ENCODE measurements at regions not wholly inside any gene's neighbourhood (a gene's known extent, or its start where the extent isn't known, plus 50 kb on each side); places are given as distances from the start of the nearest gene placed in this dataset.

DNA sequence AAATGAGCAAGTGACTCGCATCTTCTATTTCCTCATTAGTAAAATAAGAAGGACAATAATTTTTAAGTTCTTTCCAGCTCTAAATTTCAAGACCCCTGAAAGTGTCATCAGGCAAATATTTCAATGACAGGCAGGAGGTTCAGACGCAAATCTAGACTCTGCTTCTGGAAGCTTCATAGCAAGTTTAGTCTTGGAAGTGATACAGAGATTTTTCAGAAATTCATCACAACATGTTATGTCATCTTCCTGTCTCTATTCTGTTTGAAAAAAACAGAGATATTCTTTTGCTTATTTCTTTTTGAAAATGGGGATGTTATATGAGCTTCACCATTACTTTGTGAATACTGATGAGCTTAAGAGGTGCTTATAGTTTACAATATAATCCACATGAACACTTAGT is 74.0 kb downstream of the C3orf85 start:
- no peaks in the 10 kb centered on the region for H3K27me3 ChIP-seq (ENCODE audit: control insufficient read depth, insufficient read depth, low read length)
- no peak overlapping the region for H3K4me3 Mint-ChIP-seq
- H3K27ac Mint-ChIP-seq, result no peak overlapping the region
- H3K27me3 Mint-ChIP-seq, result no peaks in the 10 kb centered on the region
- no peaks in the 10 kb centered on the region for H3K4me1 Mint-ChIP-seq
- no peaks in the 10 kb centered on the region for H3K4me1 ChIP-seq (ENCODE audit: control insufficient read depth, insufficient read depth, low read length, poor library complexity, severe bottlenecking)
- H3K27ac ChIP-seq (ENCODE audit: insufficient read depth, low read length, poor library complexity, severe bottlenecking), result no peak overlapping the region
- no peaks in the 10 kb centered on the region for H3K9me3 ChIP-seq (ENCODE audit: control insufficient read depth in 2 of 2, low read length in 2 of 2)
- no peak overlapping the region for H3K4me3 ChIP-seq (ENCODE audit: low read depth, low read length)
- ATAC-seq (ENCODE audit: low read depth in 2 of 2) (no peak), DNase-seq (no peak)
- H3K9me3 Mint-ChIP-seq, result peaks cover 0 to 1% (median 0%) of the 10 kb centered on the region in 7 donors
- H3K36me3 Mint-ChIP-seq, result no peaks in the 10 kb centered on the region
- H3K36me3 ChIP-seq (ENCODE audit: control insufficient read depth, insufficient read depth, low read length), result no peaks in the 10 kb centered on the region

DNA sequence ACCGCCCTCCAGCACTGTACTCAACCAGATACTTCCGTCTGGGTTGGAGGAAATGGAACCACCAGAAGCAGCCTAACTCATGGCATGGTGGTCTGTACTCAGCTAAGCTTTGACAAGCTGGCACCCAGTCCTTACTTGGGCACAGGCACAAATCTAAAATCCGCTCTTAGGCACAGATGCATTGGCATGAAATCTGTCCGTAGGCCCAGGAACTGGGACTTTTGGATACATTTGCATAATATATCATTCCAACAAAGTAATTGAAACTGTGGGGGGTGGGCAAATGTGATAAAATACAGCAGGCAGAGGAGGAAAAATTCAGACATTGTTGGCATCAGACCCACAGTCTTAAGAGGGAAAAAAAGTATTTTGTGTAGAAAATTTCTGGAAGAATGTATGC is 75.4 kb downstream of the C3orf85 start:
- DNase-seq (no peak), ATAC-seq (ENCODE audit: low read depth in 2 of 2) (no peak)
- Mint-ChIP-seq H3K9me3 (peaks cover 0 to 4% (median 0%) of the 10 kb centered on the region in 7 donors), H3K27me3 (no peaks in the 10 kb centered on the region), H3K36me3 (no peaks in the 10 kb centered on the region), H3K4me1 (no peaks in the 10 kb centered on the region), H3K27ac (no peak overlapping the region), H3K4me3 (no peak overlapping the region)
- Histone ChIP-seq H3K36me3 (ENCODE audit: control insufficient read depth, insufficient read depth, low read length) (no peaks in the 10 kb centered on the region), H3K4me1 (ENCODE audit: control insufficient read depth, insufficient read depth, low read length, poor library complexity, severe bottlenecking) (no peaks in the 10 kb centered on the region), H3K27me3 (ENCODE audit: control insufficient read depth, insufficient read depth, low read length) (no peaks in the 10 kb centered on the region), H3K27ac (ENCODE audit: insufficient read depth, low read length, poor library complexity, severe bottlenecking) (no peak overlapping the region), H3K4me3 (ENCODE audit: low read depth, low read length) (no peak overlapping the region), H3K9me3 (ENCODE audit: control insufficient read depth in 2 of 2, low read length in 2 of 2) (no peaks in the 10 kb centered on the region)

DNA sequence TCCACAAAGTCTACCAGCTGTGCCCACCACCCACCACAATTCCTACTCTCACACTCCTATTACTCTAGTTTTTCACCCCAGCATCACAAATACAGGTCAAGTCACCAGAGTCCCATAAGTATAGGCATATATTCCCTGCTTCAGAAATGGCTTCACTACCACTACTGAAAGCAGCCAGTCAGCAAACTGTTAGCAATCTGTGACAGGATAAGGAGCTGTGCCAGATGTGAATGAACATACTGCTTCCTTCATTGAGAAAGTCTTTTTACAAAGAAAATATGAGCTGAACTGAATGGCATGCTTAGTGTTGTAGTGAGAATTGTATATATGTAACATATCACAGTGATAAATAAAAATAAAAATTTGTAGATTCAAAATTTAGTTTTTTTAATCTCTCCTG is 76.8 kb downstream of the C3orf85 start:
- Mint-ChIP-seq H3K36me3 (no peaks in the 10 kb centered on the region), H3K4me1 (no peaks in the 10 kb centered on the region), H3K9me3 (peaks cover 0 to 4% (median 0%) of the 10 kb centered on the region in 7 donors), H3K27ac (no peak overlapping the region), H3K27me3 (no peaks in the 10 kb centered on the region), H3K4me3 (no peak overlapping the region)
- no peak overlapping the region for H3K4me3 ChIP-seq (ENCODE audit: low read depth, low read length)
- H3K27me3 ChIP-seq (ENCODE audit: control insufficient read depth, insufficient read depth, low read length), result no peaks in the 10 kb centered on the region
- no peaks in the 10 kb centered on the region for H3K4me1 ChIP-seq (ENCODE audit: control insufficient read depth, insufficient read depth, low read length, poor library complexity, severe bottlenecking)
- ATAC-seq (ENCODE audit: low read depth in 2 of 2) (no peak), DNase-seq (no peak)
- H3K9me3 ChIP-seq (ENCODE audit: control insufficient read depth in 2 of 2, low read length in 2 of 2), result no peaks in the 10 kb centered on the region
- no peaks in the 10 kb centered on the region for H3K36me3 ChIP-seq (ENCODE audit: control insufficient read depth, insufficient read depth, low read length)
- no peak overlapping the region for H3K27ac ChIP-seq (ENCODE audit: insufficient read depth, low read length, poor library complexity, severe bottlenecking)

DNA sequence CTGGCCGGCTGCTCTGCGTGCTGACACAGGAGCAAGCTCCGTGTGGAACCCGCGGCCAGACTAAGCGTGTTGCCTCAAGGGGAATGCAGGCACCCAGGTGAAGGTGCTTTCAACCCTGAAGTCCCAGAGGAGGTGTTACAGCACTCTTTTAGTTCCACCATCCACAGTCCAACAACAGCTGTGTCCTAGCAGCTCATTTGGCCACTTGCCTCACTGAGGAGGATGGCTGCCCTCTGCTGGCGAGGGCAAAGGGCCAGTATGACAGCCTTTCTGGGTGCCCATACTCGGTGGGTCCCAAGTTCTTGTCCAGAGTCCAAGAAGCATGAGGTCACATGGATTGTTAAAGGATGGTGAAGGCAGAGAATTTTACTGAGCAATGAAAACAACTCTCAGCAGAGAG is 87.8 kb downstream of the C3orf85 start:
- no peaks in the 10 kb centered on the region for H3K36me3 Mint-ChIP-seq
- H3K27ac Mint-ChIP-seq, result no peak overlapping the region
- no peaks in the 10 kb centered on the region for H3K27me3 Mint-ChIP-seq
- no peaks in the 10 kb centered on the region for H3K27me3 ChIP-seq (ENCODE audit: control insufficient read depth, insufficient read depth, low read length)
- no peaks in the 10 kb centered on the region for H3K4me1 ChIP-seq (ENCODE audit: control insufficient read depth, insufficient read depth, low read length, poor library complexity, severe bottlenecking)
- no peak overlapping the region for H3K4me3 ChIP-seq (ENCODE audit: low read depth, low read length)
- ATAC-seq (ENCODE audit: low read depth in 2 of 2) (no peak), DNase-seq (peak in 1 of 3 donors; percentile 1)
- no peak overlapping the region for H3K27ac ChIP-seq (ENCODE audit: insufficient read depth, low read length, poor library complexity, severe bottlenecking)
- H3K4me1 Mint-ChIP-seq, result no peaks in the 10 kb centered on the region
- peaks cover 0 to 12% (median under 1%) of the 10 kb centered on the region in 7 donors for H3K9me3 Mint-ChIP-seq
- no peak overlapping the region for H3K4me3 Mint-ChIP-seq
- no peaks in the 10 kb centered on the region for H3K9me3 ChIP-seq (ENCODE audit: control insufficient read depth in 2 of 2, low read length in 2 of 2)
- no peaks in the 10 kb centered on the region for H3K36me3 ChIP-seq (ENCODE audit: control insufficient read depth, insufficient read depth, low read length)

DNA sequence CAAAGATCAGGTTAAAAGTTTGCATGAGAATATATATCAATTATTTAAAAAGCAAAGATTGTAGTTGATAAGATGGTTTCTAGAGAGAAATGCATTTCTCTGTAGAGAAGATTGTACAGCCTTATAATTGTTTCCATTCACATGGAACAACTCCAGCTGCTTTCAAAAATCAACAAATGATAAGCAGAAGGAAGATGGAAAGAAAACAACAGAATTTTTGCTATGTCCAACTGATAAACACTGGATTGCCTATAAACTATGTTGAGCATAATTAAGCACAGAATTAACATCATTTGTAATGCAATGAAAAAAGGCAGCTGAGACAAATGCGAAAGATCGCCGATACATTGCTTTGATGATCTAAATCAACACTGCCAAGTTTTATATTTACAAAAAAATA is 89.0 kb downstream of the C3orf85 start:
- no peaks in the 10 kb centered on the region for H3K4me1 Mint-ChIP-seq
- DNase-seq, result no peak

DNA sequence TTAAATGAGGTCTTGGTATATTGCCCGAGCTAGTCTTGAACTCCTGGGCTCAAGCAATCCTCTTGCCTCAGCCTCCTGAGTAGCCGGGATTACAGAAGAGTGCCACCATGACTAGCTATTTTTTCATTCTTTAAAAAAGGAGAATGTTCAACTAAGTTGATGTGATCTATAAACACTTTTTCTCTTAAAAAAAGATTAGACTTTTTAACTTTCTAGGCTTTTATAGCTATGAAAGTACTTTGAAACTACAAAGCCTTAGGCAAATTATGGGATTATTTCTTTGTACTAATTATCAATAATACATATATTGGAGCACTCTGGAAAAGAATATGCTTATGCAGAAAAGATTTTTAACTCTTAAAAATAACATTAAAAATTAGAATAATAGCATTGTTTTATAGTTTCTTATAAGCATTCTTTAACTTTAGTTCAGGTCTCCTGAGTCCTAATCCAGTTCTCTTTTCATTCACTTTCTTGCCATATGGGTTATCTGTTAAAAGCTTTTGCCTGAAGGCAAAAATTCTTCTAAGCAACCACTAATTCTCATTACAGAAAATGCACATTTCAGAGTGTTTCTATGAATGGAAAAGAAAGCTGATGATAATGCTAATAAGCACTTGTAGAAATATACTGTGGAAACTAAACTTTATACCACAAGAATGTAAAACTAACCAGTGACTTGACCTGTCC is 87.8 kb downstream of the DPPA2 start:
- Histone ChIP-seq H3K4me3 (ENCODE audit: low read depth, low read length) (no peak overlapping the region), H3K36me3 (ENCODE audit: control insufficient read depth, insufficient read depth, low read length) (no peaks in the 10 kb centered on the region), H3K27me3 (ENCODE audit: control insufficient read depth, insufficient read depth, low read length) (no peaks in the 10 kb centered on the region), H3K4me1 (ENCODE audit: control insufficient read depth, insufficient read depth, low read length, poor library complexity, severe bottlenecking) (no peaks in the 10 kb centered on the region), H3K9me3 (ENCODE audit: control insufficient read depth in 2 of 2, low read length in 2 of 2) (no peaks in the 10 kb centered on the region), H3K27ac (ENCODE audit: insufficient read depth, low read length, poor library complexity, severe bottlenecking) (no peak overlapping the region)
- Mint-ChIP-seq H3K4me1 (no peaks in the 10 kb centered on the region), H3K4me3 (no peak overlapping the region), H3K36me3 (no peaks in the 10 kb centered on the region), H3K27me3 (no peaks in the 10 kb centered on the region), H3K27ac (no peak overlapping the region), H3K9me3 (peaks cover 0 to 7% (median 0%) of the 10 kb centered on the region in 7 donors)
- ATAC-seq (ENCODE audit: low read depth in 2 of 2) (no peak), DNase-seq (no peak)

More for the DNA sequence above, 89.0 kb downstream of the C3orf85 start:
- H3K4me3 Mint-ChIP-seq, result no peak overlapping the region
- Histone ChIP-seq H3K27me3 (ENCODE audit: control insufficient read depth, insufficient read depth, low read length) (no peaks in the 10 kb centered on the region), H3K9me3 (ENCODE audit: control insufficient read depth in 2 of 2, low read length in 2 of 2) (no peaks in the 10 kb centered on the region), H3K36me3 (ENCODE audit: control insufficient read depth, insufficient read depth, low read length) (no peaks in the 10 kb centered on the region), H3K4me1 (ENCODE audit: control insufficient read depth, insufficient read depth, low read length, poor library complexity, severe bottlenecking) (no peaks in the 10 kb centered on the region), H3K4me3 (ENCODE audit: low read depth, low read length) (no peak overlapping the region), H3K27ac (ENCODE audit: insufficient read depth, low read length, poor library complexity, severe bottlenecking) (no peak overlapping the region)
- no peaks in the 10 kb centered on the region for H3K27me3 Mint-ChIP-seq
- peaks cover 0 to 8% (median 0%) of the 10 kb centered on the region in 7 donors for H3K9me3 Mint-ChIP-seq
- ATAC-seq (ENCODE audit: low read depth in 2 of 2), result no peak
- no peaks in the 10 kb centered on the region for H3K36me3 Mint-ChIP-seq
- H3K27ac Mint-ChIP-seq, result no peak overlapping the region

DNA sequence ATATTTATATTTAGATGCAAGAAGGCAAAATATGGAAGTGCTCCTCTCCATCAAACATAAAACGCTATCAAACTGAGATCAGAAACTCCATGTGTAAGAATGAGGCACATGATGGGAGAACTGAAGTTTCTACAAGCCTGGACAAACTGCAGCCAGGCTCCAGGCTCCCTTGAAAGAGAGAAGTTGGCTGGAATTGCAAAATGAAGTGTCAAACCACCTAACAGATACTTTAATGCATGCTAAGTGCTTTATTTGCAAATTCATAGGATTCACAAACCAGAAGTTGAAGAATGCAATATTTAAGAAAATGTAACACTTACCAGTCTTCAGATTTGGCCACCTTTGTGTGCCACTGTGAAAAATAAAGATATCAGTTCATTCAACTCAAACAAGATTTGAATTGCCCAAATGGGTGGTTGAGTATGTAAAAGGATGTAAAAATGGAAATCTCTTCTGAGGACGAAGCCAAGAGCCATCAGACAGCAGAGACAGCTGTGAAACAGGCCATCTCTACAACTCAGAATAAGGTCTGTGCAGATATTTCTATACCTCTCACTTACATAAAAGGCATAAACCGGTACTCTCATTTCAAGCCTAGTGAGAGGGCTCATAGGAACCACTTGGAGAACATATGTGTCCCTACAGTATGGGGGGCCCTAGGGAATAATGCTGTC is 87.0 kb downstream of the DPPA2 start:
- no peaks in the 10 kb centered on the region for H3K9me3 ChIP-seq (ENCODE audit: control insufficient read depth in 2 of 2, low read length in 2 of 2)
- H3K27ac ChIP-seq (ENCODE audit: insufficient read depth, low read length, poor library complexity, severe bottlenecking), result no peak overlapping the region
- no peaks in the 10 kb centered on the region for H3K4me1 ChIP-seq (ENCODE audit: control insufficient read depth, insufficient read depth, low read length, poor library complexity, severe bottlenecking)
- no peak overlapping the region for H3K4me3 Mint-ChIP-seq
- no peaks in the 10 kb centered on the region for H3K27me3 Mint-ChIP-seq
- ATAC-seq (ENCODE audit: low read depth in 2 of 2), result no peak
- peaks cover 0 to 11% (median 0%) of the 10 kb centered on the region in 7 donors for H3K9me3 Mint-ChIP-seq
- H3K27me3 ChIP-seq (ENCODE audit: control insufficient read depth, insufficient read depth, low read length), result no peaks in the 10 kb centered on the region
- no peaks in the 10 kb centered on the region for H3K36me3 ChIP-seq (ENCODE audit: control insufficient read depth, insufficient read depth, low read length)
- H3K36me3 Mint-ChIP-seq, result no peaks in the 10 kb centered on the region
- no peak overlapping the region for H3K27ac Mint-ChIP-seq
- DNase-seq, result no peak
- H3K4me3 ChIP-seq (ENCODE audit: low read depth, low read length), result no peak overlapping the region
- no peaks in the 10 kb centered on the region for H3K4me1 Mint-ChIP-seq

DNA sequence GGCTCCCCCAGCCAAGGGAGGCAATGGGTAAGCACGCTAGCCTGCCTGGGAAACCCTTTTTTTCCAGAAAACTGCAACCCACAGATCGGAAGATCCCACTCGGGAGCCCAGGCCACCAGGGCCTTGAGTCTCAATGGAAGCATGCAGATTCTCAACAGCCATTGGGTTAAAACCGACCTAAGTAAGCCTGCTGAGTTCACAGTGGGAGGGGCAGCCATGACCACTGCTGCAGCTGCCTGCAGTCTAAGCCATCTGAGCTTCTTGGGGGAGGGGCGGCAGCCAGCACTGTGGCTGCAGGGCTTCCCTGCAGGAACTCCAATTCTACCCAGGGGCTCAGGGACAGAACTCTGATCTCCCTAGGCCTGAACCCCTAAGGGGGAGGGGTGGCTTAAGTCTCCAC is 82.0 kb downstream of the DPPA2 start:
- Mint-ChIP-seq H3K4me1 (no peaks in the 10 kb centered on the region), H3K27me3 (peaks cover 4% of the 10 kb centered on the region), H3K36me3 (no peaks in the 10 kb centered on the region), H3K27ac (no peak overlapping the region), H3K4me3 (no peak overlapping the region), H3K9me3 (peaks cover 1 to 9% (median 6%) of the 10 kb centered on the region in 7 donors)
- Histone ChIP-seq H3K36me3 (ENCODE audit: control insufficient read depth, insufficient read depth, low read length) (no peaks in the 10 kb centered on the region), H3K27ac (ENCODE audit: insufficient read depth, low read length, poor library complexity, severe bottlenecking) (no peak overlapping the region), H3K4me1 (ENCODE audit: control insufficient read depth, insufficient read depth, low read length, poor library complexity, severe bottlenecking) (no peaks in the 10 kb centered on the region), H3K4me3 (ENCODE audit: low read depth, low read length) (no peak overlapping the region), H3K9me3 (ENCODE audit: control insufficient read depth in 2 of 2, low read length in 2 of 2) (no peaks in the 10 kb centered on the region), H3K27me3 (ENCODE audit: control insufficient read depth, insufficient read depth, low read length) (no peaks in the 10 kb centered on the region)
- DNase-seq (no peak), ATAC-seq (ENCODE audit: low read depth in 2 of 2) (no peak)

Measured in CD4-positive, CD25-positive, alpha-beta regulatory T cell (primary cell).